ENCODE measurements at regions not wholly inside any gene's neighbourhood (a gene's known extent, or its start where the extent isn't known, plus 50 kb on each side); places are given as distances from the start of the nearest gene placed in this dataset.

DNA sequence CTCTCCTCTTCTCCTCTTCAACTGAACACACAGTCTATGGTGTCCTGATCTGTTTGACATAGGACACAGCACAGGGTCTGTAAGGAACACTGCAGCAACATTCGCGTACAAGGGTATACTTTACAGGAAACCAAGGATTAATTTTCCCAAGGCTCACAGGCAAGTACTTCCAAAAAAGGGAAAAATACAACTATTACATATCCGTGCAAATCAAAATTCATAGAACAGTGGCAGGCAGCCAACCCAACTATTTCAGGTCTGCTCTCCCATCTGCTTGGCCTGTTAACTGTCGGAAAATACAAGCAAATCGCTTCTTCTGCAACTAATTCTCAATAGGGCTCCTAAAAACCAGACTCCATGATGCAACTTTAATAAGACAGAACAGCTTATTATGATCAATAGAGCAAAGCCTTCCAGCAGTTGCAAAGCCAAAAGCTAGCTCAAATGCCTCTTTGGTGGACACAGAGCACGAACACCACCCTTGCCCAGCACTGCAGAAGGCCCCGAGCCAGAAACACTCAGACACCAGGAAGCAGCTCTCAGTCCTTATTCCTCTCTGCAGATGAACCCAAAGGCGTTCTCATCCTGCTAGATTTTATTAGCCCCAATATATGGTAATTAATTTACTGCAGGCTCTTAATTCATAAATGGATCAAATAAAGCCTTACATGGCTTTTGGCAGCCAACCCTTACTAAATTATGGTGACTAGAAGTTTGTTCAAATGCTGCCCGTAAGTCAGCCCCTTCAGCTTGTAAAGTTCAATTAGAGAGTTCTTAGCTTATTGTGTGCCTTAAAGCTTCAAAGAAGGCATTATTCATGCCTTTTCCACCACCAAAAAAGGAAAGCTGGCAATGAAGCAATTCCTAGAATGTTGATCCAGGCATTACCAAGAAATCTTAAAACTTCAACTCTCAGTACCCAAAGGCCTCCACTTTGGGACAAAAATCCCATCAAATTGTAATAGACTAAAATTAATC, 68.8 kb downstream of the ZNF608 start:
- Histone ChIP-seq H3K36me3 (ENCODE audit: control insufficient read depth, insufficient read depth, low read length) (no peaks in the 10 kb centered on the region), H3K9me3 (ENCODE audit: control insufficient read depth, low read length) (no peaks in the 10 kb centered on the region), H3K4me1 (ENCODE audit: control insufficient read depth, insufficient read depth, low read length) (peaks cover 44% of the 10 kb centered on the region), H3K27me3 (ENCODE audit: control insufficient read depth, insufficient read depth, low read length, poor library complexity, severe bottlenecking) (no peaks in the 10 kb centered on the region), H3K27ac (ENCODE audit: insufficient read depth, low read depth, low read length, poor library complexity, severe bottlenecking) (no peak overlapping the region), H3K4me3 (ENCODE audit: insufficient read depth, low read depth, low read length) (no peak overlapping the region)
- WGBS, 2 experiments, result 84 to 89% methylated on average over 9 of the region's 9 CpGs

DNA sequence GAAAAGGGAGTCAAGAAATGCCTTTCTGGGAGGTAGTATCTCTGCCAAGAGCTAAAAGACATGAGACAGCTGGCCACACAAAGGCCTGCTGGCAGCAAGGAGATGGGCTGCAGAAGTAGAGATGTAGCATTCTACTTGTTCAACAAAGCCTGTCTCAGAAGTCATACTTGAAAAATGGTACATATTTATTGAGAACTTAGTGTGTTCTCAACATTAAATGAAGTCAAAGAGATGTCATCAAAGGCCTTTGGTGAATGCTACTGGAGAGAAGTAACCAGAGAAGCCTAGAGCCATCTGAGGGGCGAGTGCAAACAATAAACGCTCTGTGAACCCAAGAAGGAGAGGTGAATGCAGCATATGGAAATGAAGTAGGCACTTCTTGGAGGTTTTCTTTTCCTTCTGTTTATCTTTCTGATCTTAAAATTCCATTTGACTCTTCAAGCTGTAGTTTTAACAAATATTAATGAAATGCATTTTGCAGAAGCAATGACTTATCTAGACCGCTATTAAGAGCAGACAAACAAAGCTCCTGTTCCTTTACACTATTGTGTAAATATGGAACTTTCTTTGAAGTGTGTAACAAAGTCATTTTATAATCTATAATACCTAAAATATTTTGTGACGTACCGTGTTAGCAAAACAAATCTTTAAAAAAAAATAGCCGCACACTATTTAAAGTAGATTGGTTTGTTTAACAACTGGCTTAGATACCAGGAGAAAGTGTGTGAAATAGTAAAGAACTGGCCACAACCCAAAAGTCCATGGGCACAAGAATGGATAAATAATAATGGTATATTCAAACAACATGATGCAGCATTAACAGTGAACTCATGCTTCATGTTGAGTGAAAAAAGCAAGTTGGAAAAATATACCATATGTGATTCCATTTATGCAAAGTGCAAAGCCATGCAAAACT, 70.2 kb downstream of the ZNF608 start:
- Histone ChIP-seq H3K27ac (ENCODE audit: insufficient read depth, low read depth, low read length, poor library complexity, severe bottlenecking) (no peak overlapping the region), H3K9me3 (ENCODE audit: control insufficient read depth, low read length) (no peaks in the 10 kb centered on the region), H3K36me3 (ENCODE audit: control insufficient read depth, insufficient read depth, low read length) (no peaks in the 10 kb centered on the region), H3K4me1 (ENCODE audit: control insufficient read depth, insufficient read depth, low read length) (peaks cover 50% of the 10 kb centered on the region), H3K27me3 (ENCODE audit: control insufficient read depth, insufficient read depth, low read length, poor library complexity, severe bottlenecking) (no peaks in the 10 kb centered on the region), H3K4me3 (ENCODE audit: insufficient read depth, low read depth, low read length) (no peak overlapping the region)
- WGBS, 2 experiments, result 69 to 89% methylated on average over 2 to 6 of the region's 6 CpGs

DNA sequence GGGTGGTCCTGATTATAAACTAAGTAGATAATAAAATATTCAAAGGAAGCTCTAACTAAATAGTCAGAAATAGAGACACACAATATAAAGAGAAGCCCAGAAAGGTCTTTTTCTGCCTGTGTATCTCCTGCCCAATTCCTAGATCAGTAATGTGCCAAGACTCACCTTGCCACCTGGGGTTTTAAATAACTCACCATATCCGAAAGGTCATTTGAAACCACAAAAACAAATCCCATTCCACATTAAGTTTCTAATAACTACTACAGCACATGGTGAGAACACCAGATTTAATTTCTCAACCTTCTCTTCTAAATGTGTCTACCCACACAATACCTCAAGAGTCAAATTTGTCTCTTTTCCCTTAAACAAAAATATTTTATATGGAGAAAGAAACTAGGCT, 75.2 kb downstream of the ZNF608 start:
- Histone ChIP-seq H3K27ac (ENCODE audit: insufficient read depth, low read depth, low read length, poor library complexity, severe bottlenecking) (no peak overlapping the region), H3K36me3 (ENCODE audit: control insufficient read depth, insufficient read depth, low read length) (no peaks in the 10 kb centered on the region), H3K9me3 (ENCODE audit: control insufficient read depth, low read length) (no peaks in the 10 kb centered on the region), H3K27me3 (ENCODE audit: control insufficient read depth, insufficient read depth, low read length, poor library complexity, severe bottlenecking) (no peaks in the 10 kb centered on the region), H3K4me1 (ENCODE audit: control insufficient read depth, insufficient read depth, low read length) (peaks cover 47% of the 10 kb centered on the region), H3K4me3 (ENCODE audit: insufficient read depth, low read depth, low read length) (no peak overlapping the region)
- 91 to 100% methylated on average over 1 of the region's 1 CpG for WGBS, 2 experiments

DNA sequence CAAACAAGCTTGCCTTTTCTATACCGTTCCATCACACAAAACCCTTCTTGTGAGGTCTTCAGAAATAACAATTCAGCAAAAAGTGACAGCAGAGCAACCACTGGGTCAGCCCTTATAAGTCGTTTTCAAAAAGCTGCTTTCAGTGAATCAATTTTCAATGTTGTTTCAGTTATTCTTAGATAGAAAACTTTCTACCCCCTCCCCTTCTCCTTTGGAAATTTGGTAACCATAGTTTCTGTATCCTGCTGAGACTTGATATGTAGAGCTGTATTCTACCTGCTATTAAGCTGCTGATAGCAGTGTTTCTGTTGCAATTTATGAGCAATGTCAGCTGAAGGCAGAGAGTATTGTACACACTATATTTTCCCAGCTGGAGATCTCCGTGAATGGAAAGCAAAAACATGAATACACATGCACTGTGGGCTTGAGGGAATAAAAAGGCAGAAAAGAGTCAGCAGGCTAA, 75.7 kb downstream of the ZNF608 start:
- no peaks in the 10 kb centered on the region for H3K9me3 ChIP-seq (ENCODE audit: control insufficient read depth, low read length)
- H3K4me1 ChIP-seq (ENCODE audit: control insufficient read depth, insufficient read depth, low read length), result peaks cover 42% of the 10 kb centered on the region
- 52 to 66% methylated on average over 3 of the region's 3 CpGs for WGBS, 2 experiments
- peaks cover 3% of the 10 kb centered on the region for H3K36me3 ChIP-seq (ENCODE audit: control insufficient read depth, insufficient read depth, low read length)
- no peaks in the 10 kb centered on the region for H3K27me3 ChIP-seq (ENCODE audit: control insufficient read depth, insufficient read depth, low read length, poor library complexity, severe bottlenecking)
- H3K4me3 ChIP-seq (ENCODE audit: insufficient read depth, low read depth, low read length), result no peak overlapping the region
- H3K27ac ChIP-seq (ENCODE audit: insufficient read depth, low read depth, low read length, poor library complexity, severe bottlenecking), result no peak overlapping the region

DNA sequence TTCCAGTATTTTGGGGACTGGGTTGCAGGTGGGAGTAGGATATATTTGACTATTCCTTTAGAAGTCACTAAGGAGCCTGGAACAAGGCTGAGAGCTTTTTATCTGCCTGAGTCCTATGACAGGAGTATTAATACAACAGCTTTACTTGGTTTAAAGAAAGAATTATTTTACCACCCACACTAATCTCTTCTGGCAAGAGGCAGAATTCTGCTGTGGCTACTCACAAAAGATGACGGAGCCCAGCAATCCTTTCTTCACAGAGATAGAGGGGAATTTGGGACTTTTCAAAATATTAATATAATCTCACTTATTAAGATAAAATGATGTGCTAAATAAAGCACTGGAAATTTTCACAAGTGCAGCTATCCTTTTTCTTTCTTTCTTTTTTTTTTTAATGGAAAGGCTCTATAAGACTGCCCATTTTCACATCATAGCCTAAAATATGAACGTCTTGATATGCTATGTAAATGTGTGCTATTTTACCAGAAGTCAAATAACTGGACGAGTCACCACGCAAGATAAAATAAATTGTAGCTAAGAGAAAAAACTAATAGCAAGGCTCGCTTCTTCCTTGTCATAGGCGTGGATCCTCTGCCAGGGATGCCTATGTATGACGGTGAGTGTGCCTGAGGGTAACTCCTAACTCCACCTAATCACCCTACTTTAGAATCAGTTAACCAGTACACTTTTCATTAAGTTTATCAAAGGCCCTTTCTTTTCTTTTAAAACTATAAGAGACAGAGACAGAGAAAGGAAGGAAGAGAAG, 76.3 kb downstream of the ZNF608 start:
- Histone ChIP-seq H3K27me3 (ENCODE audit: control insufficient read depth, insufficient read depth, low read length, poor library complexity, severe bottlenecking) (no peaks in the 10 kb centered on the region), H3K4me1 (ENCODE audit: control insufficient read depth, insufficient read depth, low read length) (peaks cover 39% of the 10 kb centered on the region), H3K9me3 (ENCODE audit: control insufficient read depth, low read length) (no peaks in the 10 kb centered on the region), H3K4me3 (ENCODE audit: insufficient read depth, low read depth, low read length) (no peak overlapping the region), H3K27ac (ENCODE audit: insufficient read depth, low read depth, low read length, poor library complexity, severe bottlenecking) (no peak overlapping the region), H3K36me3 (ENCODE audit: control insufficient read depth, insufficient read depth, low read length) (peaks cover 5% of the 10 kb centered on the region)
- 95% methylated on average over 6 to 7 of the region's 7 CpGs for WGBS, 2 experiments

DNA sequence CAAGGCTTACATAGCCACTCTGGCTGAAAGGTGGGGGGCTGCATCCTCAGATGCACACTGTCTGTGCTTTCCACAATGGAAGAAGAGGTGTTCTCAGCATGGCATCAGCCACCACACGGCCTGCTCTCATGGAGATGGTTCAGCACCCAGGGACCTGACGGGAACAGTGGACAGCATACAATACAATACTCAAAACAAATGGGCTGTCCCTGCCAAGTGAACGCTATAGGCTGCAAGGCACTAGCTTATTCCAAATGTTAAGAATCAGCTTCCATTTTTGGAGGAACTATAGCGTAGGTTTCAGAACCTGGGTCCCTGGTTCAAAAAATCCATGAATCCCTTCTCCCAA, 77.2 kb downstream of the ZNF608 start:
- Histone ChIP-seq H3K4me1 (ENCODE audit: control insufficient read depth, insufficient read depth, low read length) (peaks cover 44% of the 10 kb centered on the region), H3K9me3 (ENCODE audit: control insufficient read depth, low read length) (no peaks in the 10 kb centered on the region)
- WGBS, 2 experiments, result 80 to 83% methylated on average over 4 of the region's 4 CpGs

DNA sequence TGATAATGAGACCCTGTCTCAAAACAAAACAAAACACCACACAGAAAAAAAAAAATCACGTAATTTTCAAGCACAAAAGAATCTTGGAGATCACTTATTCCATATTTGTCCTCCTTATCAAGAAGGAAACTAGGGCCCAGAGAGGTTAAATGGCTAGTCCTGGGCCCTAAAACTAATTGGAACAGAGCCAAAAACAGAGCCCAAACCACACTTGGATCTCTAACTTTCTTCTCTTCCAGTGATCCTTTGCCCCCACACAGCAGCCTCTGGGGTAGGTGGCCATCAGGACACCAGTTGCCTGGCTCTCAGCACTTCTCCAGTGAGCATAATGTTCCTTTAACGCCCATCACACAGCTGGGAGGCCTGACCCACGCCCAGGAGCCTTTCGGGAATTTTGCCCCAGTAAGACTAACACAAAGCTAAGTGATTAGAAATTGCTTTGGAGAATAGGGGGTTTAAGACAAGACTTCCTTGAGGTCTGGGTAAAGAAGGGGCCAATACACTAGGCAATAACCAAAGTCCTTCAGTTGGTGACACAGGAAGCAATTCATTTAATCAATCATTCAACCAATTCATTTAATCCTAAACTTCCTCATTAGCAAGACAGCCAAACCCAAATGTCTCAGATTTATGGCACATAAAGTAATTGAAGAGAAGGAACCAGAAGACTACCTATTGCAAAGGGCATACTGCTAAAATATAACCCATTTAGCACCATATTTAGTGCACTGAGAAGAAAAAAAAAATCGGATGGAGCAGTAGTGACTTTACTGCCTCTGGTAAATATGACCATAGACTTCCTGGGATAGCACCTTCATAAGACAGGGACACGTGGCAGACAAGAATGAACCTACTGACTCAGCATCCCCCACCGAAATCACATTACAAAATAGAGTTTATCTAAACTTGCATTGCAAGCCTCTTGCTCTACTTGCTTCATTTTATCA, 77.8 kb downstream of the ZNF608 start:
- Histone ChIP-seq H3K4me1 (ENCODE audit: control insufficient read depth, insufficient read depth, low read length) (peaks cover 50% of the 10 kb centered on the region), H3K27me3 (ENCODE audit: control insufficient read depth, insufficient read depth, low read length, poor library complexity, severe bottlenecking) (no peaks in the 10 kb centered on the region), H3K9me3 (ENCODE audit: control insufficient read depth, low read length) (no peaks in the 10 kb centered on the region), H3K27ac (ENCODE audit: insufficient read depth, low read depth, low read length, poor library complexity, severe bottlenecking) (no peak overlapping the region), H3K36me3 (ENCODE audit: control insufficient read depth, insufficient read depth, low read length) (peaks cover 5% of the 10 kb centered on the region), H3K4me3 (ENCODE audit: insufficient read depth, low read depth, low read length) (no peak overlapping the region)
- WGBS, 2 experiments, result 87 to 88% methylated on average over 7 of the region's 7 CpGs

More for the DNA sequence above, 77.2 kb downstream of the ZNF608 start:
- H3K27ac ChIP-seq (ENCODE audit: insufficient read depth, low read depth, low read length, poor library complexity, severe bottlenecking), result no peak overlapping the region
- H3K4me3 ChIP-seq (ENCODE audit: insufficient read depth, low read depth, low read length), result no peak overlapping the region
- H3K27me3 ChIP-seq (ENCODE audit: control insufficient read depth, insufficient read depth, low read length, poor library complexity, severe bottlenecking), result no peaks in the 10 kb centered on the region
- H3K36me3 ChIP-seq (ENCODE audit: control insufficient read depth, insufficient read depth, low read length), result peaks cover 5% of the 10 kb centered on the region

DNA sequence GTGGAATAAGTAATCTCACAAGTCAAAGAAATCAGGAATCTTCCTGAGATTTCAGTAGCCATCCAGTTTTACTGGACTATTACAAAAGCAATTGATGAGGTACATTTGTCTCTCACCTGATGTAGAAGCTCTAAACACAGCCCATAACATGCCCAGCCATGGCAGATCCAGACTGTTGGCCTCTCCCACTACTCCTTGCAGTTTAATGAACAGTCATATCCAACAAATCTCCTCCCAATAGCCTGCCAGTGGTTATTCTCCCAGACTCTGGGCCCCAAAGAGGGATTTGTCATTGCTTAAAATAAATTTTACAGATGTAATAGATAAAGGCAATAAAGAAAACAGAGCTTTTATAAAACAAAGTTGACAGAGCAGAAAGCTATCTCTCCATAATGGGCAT, 80.8 kb downstream of the ZNF608 start:
- Histone ChIP-seq H3K4me3 (ENCODE audit: insufficient read depth, low read depth, low read length) (no peak overlapping the region), H3K27ac (ENCODE audit: insufficient read depth, low read depth, low read length, poor library complexity, severe bottlenecking) (no peak overlapping the region), H3K36me3 (ENCODE audit: control insufficient read depth, insufficient read depth, low read length) (peaks cover 5% of the 10 kb centered on the region), H3K9me3 (ENCODE audit: control insufficient read depth, low read length) (no peaks in the 10 kb centered on the region), H3K4me1 (ENCODE audit: control insufficient read depth, insufficient read depth, low read length) (peaks cover 59% of the 10 kb centered on the region), H3K27me3 (ENCODE audit: control insufficient read depth, insufficient read depth, low read length, poor library complexity, severe bottlenecking) (no peaks in the 10 kb centered on the region)

DNA sequence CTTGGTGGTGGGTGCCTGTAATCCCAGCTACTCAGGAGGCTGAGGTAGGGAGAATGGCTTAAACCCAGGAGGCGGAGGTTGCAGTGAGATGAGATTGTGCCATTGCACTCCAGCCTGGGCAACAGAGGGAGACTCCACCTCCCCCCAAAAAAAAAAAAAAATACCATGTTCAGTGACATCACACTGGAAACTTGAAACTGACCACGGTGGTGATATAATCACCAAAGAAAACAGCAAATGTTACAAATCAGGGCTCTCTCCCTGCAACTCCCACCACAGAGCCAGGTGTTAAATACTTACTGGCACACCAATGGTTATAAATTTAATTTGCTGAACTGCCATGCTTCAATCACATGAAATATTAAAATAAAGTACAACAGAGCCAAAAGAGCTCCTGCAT, 81.4 kb downstream of the ZNF608 start:
- H3K27ac ChIP-seq (ENCODE audit: insufficient read depth, low read depth, low read length, poor library complexity, severe bottlenecking), result no peak overlapping the region
- no peaks in the 10 kb centered on the region for H3K27me3 ChIP-seq (ENCODE audit: control insufficient read depth, insufficient read depth, low read length, poor library complexity, severe bottlenecking)
- H3K4me3 ChIP-seq (ENCODE audit: insufficient read depth, low read depth, low read length), result no peak overlapping the region
- H3K36me3 ChIP-seq (ENCODE audit: control insufficient read depth, insufficient read depth, low read length), result peaks cover 5% of the 10 kb centered on the region
- H3K9me3 ChIP-seq (ENCODE audit: control insufficient read depth, low read length), result no peaks in the 10 kb centered on the region
- 93% methylated on average over 2 of the region's 2 CpGs for WGBS, 2 experiments
- peaks cover 59% of the 10 kb centered on the region for H3K4me1 ChIP-seq (ENCODE audit: control insufficient read depth, insufficient read depth, low read length)

Data from ectodermal cell (in vitro differentiated cells).